Testis (tissue), 2 donors: ENCODE measurements at regions not wholly inside any gene's neighbourhood (a gene's known extent, or its start where the extent isn't known, plus 50 kb on each side); places are given as distances from the start of the nearest gene placed in this dataset.

Experiments used
- POLR2A ChIP-seq: fragments of 450-650 bp; IDR thresholded peaks from one replicate; pipeline ENCODE4 v1.6.1; 2017; ENCODE audit warnings: antibody characterized with exemption, mild to moderate bottlenecking, moderate library complexity
- TF ChIP-seq, protein P1 (sequence below), 3 experiments: fragments of 450-650 bp in 2 of 3; fragments of 200-600 bp in 1 of 3; sonication (generic) in 1 of 3; IDR thresholded peaks; one replicate each; pipeline ENCODE4 v1.5.1; 2016 to 2019; ENCODE audit warnings: antibody characterized with exemption in 3 of 3, mild to moderate bottlenecking in 2 of 3, moderate library complexity in 1 of 3

DNA sequence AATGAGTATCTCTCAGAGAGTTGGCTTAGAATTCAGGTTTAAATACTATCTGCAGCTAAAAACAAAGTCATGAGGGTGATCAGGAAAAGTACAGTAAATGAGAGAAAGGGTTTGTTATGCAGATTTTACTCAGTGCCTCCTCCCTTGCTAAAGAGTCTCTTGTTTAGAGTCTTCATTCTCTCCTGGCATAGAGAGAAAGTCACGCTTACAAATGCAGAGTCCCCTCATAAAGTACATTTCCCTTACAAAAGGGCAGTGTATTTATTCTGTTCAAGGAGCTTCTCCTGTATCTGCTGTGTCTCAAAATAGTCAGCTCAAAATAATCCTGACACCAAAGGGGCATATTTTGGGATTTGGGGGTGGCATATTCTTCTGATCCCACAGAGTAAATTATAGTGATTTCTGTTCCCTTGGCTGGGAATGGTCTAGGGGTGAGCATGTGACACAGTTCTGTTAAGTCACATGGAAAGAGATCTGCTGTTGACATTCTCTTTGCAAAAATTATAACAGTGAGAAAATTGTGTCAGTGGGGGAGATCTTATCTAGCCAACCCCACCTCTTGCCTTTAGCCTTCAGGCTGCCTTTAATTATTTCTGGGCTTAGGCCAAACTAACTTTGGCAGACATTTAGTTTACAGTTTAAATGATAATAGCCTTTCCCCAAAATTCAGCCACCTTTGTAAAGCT is 102.9 kb downstream of the MTNR1B start:
- TF ChIP-seq, protein P1, sequence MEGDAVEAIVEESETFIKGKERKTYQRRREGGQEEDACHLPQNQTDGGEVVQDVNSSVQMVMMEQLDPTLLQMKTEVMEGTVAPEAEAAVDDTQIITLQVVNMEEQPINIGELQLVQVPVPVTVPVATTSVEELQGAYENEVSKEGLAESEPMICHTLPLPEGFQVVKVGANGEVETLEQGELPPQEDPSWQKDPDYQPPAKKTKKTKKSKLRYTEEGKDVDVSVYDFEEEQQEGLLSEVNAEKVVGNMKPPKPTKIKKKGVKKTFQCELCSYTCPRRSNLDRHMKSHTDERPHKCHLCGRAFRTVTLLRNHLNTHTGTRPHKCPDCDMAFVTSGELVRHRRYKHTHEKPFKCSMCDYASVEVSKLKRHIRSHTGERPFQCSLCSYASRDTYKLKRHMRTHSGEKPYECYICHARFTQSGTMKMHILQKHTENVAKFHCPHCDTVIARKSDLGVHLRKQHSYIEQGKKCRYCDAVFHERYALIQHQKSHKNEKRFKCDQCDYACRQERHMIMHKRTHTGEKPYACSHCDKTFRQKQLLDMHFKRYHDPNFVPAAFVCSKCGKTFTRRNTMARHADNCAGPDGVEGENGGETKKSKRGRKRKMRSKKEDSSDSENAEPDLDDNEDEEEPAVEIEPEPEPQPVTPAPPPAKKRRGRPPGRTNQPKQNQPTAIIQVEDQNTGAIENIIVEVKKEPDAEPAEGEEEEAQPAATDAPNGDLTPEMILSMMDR (IDR thresholded peaks at IDR 0.05), result no peak
- TF ChIP-seq POLR2A, result no peak
